DOHH2 (cell line): ENCODE measurements at regions not wholly inside any gene's neighbourhood (a gene's known extent, or its start where the extent isn't known, plus 50 kb on each side); places are given as distances from the start of the nearest gene placed in this dataset.

ENCODE experiments used
- EZH2phosphoT487 ChIP-seq: fragments of 200-600 bp; sonication (generic); IDR thresholded peaks from 2 replicates; pipeline ENCODE4 v1.6.1; 2017; ENCODE audit warnings: borderline replicate concordance, mild to moderate bottlenecking, antibody characterized with exemption, low read length, moderate library complexity, mixed read lengths
- TF ChIP-seq, protein P1 (sequence below): fragments of 200-600 bp; sonication (generic); IDR thresholded peaks from one replicate; pipeline ENCODE4 v1.5.1; 2014; ENCODE audit warnings: antibody characterized with exemption, mild to moderate bottlenecking, low read depth, low read length; ENCODE audit not compliant: poor library complexity, severe bottlenecking

DNA sequence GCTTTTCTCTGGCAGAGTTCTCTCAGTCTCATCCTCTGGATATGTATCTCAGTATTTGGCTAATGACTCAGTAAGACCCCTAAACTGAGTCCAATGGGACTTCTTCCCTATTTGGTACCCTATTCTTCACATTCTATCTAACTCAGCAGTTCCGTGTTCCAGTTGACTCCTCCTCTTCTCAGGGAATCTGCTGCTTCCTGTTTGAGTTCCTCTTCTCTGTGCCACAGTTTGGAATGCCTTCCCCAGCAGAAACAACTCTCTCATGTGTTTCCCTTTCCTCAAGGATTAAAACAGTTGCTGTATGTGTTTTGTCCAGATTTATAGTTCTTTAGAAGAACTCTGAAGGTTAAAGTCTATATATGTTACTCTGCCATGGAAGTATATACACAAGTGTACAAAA is 344.0 kb upstream of the RARB start:
- TF ChIP-seq, protein P1, sequence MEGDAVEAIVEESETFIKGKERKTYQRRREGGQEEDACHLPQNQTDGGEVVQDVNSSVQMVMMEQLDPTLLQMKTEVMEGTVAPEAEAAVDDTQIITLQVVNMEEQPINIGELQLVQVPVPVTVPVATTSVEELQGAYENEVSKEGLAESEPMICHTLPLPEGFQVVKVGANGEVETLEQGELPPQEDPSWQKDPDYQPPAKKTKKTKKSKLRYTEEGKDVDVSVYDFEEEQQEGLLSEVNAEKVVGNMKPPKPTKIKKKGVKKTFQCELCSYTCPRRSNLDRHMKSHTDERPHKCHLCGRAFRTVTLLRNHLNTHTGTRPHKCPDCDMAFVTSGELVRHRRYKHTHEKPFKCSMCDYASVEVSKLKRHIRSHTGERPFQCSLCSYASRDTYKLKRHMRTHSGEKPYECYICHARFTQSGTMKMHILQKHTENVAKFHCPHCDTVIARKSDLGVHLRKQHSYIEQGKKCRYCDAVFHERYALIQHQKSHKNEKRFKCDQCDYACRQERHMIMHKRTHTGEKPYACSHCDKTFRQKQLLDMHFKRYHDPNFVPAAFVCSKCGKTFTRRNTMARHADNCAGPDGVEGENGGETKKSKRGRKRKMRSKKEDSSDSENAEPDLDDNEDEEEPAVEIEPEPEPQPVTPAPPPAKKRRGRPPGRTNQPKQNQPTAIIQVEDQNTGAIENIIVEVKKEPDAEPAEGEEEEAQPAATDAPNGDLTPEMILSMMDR = no peak
- TF ChIP-seq EZH2phosphoT487 = no peak
